NCI-H1694 treated with DMSO at 0.1 percent for 48 hours (cell line): ENCODE measurements at regions not wholly inside any gene's neighbourhood (a gene's known extent, or its start where the extent isn't known, plus 50 kb on each side); places are given as distances from the start of the nearest gene placed in this dataset.

Source experiments
- DNase-seq: peaks from one replicate; lab custom pipeline; 2025; lab: John Stamatoyannopoulos, UW

GRCh38 chr1:101317590-101317989, 80.8 kb downstream of the S1PR1 start:
- DNase-seq: no peak

- no peak for DNase-seq
These were observed 86.7 kb downstream of the S1PR1 start for GRCh38 chr1:101323535-101323934.

GRCh38 chr1:101325144-101325543, 88.3 kb downstream of the S1PR1 start:
- DNase-seq: no peak

- DNase-seq: no peak
These were observed 93.8 kb downstream of the S1PR1 start for GRCh38 chr1:101330427-101331130.

- no peak for DNase-seq
These were observed 95.0 kb downstream of the S1PR1 start for GRCh38 chr1:101331794-101332193.

GRCh38 chr1:101332633-101333032, 95.8 kb downstream of the S1PR1 start:
- no peak for DNase-seq

- DNase-seq: no peak
These were observed 96.4 kb downstream of the S1PR1 start for GRCh38 chr1:101333186-101333585.

GRCh38 chr1:101337968-101338367, 101.1 kb downstream of the S1PR1 start:
- no peak for DNase-seq

GRCh38 chr1:101338714-101339430, 102.1 kb downstream of the S1PR1 start:
- DNase-seq: no peak

GRCh38 chr1:101344745-101345144, 107.9 kb downstream of the S1PR1 start:
- no peak for DNase-seq

- DNase-seq: no peak
These were observed 109.6 kb downstream of the S1PR1 start for GRCh38 chr1:101346419-101346818.

- no peak for DNase-seq
These were observed 119.2 kb downstream of the S1PR1 start for GRCh38 chr1:101356013-101356412.

- DNase-seq: no peak
These were observed 120.0 kb downstream of the S1PR1 start for GRCh38 chr1:101356604-101357443.

- peak; percentile 74 for DNase-seq
These were observed 120.7 kb downstream of the S1PR1 start for GRCh38 chr1:101357444-101357986.

- DNase-seq: no peak
These were observed 123.7 kb downstream of the S1PR1 start for GRCh38 chr1:101360506-101360905.

- no peak for DNase-seq
These were observed 127.1 kb downstream of the S1PR1 start for GRCh38 chr1:101363891-101364318.

GRCh38 chr1:101364370-101365120, 127.7 kb downstream of the S1PR1 start:
- DNase-seq: no peak

GRCh38 chr1:101365186-101365585, 128.4 kb downstream of the S1PR1 start:
- DNase-seq: no peak

GRCh38 chr1:101365878-101366277, 129.1 kb downstream of the S1PR1 start:
- no peak for DNase-seq

GRCh38 chr1:101366513-101367215, 129.8 kb downstream of the S1PR1 start:
- no peak for DNase-seq

GRCh38 chr1:101367630-101368029, 130.8 kb downstream of the S1PR1 start:
- DNase-seq: no peak
